WERI-Rb-1 (cell line): ENCODE measurements at regions not wholly inside any gene's neighbourhood (a gene's known extent, or its start where the extent isn't known, plus 50 kb on each side); places are given as distances from the start of the nearest gene placed in this dataset.

ENCODE experiments used
- DNase-seq: peaks from one replicate; pipeline ENCODE4 v3.0.0-alpha.2; 2020
- H3K27ac ChIP-seq: fragments of 250-450 bp; sonication (Bioruptor Pico); 2 replicates; pipeline ENCODE4 v1.5.1; 2020; ENCODE audit warnings: mild to moderate bottlenecking, moderate library complexity
- H3K27me3 ChIP-seq: fragments of 250-450 bp; sonication (Bioruptor Pico); 2 replicates; pipeline ENCODE4 v1.5.1; 2021; ENCODE audit warnings: mild to moderate bottlenecking, low read depth, moderate library complexity; ENCODE audit not compliant: insufficient read depth, severe bottlenecking
- H3K36me3 ChIP-seq: fragments of 250-450 bp; sonication (Bioruptor Pico); 2 replicates; pipeline ENCODE4 v1.5.1; 2020; ENCODE audit warnings: mild to moderate bottlenecking, moderate library complexity
- H3K4me3 ChIP-seq: 2 replicates; pipeline ENCODE4 v1.5.1; 2011; ENCODE audit warnings: low read depth, mild to moderate bottlenecking, control low read depth, low read length
- H3K9me3 ChIP-seq: fragments of 250-450 bp; sonication (Bioruptor Pico); 2 replicates; pipeline ENCODE4 v1.5.1; 2021; ENCODE audit warnings: mild to moderate bottlenecking, moderate library complexity; ENCODE audit not compliant: severe bottlenecking
- TF ChIP-seq, protein P1 (sequence below): IDR thresholded peaks from 2 replicates; pipeline ENCODE4 v1.5.1; 2011; ENCODE audit warnings: low read depth, mild to moderate bottlenecking, control low read depth, inconsistent platforms, low read length

DNA sequence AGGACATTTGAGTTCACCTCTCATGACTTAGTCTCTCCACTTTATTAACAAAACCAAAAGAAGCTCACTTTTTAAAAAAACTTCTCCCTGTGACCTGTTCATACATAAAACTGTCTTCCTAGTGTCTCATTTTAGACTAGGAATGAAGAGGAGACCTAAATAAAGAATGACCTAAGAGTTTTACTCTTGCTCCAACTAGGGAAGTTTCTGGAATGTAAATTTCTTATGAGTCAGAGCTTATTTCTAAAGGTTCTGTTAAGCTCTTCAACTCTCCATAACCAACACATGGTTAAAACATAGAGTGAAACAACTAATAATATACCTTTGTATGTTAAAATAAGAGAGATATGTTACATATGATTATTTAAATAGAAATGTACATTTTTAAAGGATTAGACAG lies 369.8 kb downstream of the EMP1 start:
- TF ChIP-seq, protein P1, sequence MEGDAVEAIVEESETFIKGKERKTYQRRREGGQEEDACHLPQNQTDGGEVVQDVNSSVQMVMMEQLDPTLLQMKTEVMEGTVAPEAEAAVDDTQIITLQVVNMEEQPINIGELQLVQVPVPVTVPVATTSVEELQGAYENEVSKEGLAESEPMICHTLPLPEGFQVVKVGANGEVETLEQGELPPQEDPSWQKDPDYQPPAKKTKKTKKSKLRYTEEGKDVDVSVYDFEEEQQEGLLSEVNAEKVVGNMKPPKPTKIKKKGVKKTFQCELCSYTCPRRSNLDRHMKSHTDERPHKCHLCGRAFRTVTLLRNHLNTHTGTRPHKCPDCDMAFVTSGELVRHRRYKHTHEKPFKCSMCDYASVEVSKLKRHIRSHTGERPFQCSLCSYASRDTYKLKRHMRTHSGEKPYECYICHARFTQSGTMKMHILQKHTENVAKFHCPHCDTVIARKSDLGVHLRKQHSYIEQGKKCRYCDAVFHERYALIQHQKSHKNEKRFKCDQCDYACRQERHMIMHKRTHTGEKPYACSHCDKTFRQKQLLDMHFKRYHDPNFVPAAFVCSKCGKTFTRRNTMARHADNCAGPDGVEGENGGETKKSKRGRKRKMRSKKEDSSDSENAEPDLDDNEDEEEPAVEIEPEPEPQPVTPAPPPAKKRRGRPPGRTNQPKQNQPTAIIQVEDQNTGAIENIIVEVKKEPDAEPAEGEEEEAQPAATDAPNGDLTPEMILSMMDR: no peak
- Histone ChIP-seq H3K27me3 (no peaks in the 10 kb centered on the region), H3K36me3 (no peaks in the 10 kb centered on the region), H3K27ac (no peak overlapping the region), H3K4me3 (no peak overlapping the region), H3K9me3 (no peaks in the 10 kb centered on the region)
- no peak for DNase-seq

DNA sequence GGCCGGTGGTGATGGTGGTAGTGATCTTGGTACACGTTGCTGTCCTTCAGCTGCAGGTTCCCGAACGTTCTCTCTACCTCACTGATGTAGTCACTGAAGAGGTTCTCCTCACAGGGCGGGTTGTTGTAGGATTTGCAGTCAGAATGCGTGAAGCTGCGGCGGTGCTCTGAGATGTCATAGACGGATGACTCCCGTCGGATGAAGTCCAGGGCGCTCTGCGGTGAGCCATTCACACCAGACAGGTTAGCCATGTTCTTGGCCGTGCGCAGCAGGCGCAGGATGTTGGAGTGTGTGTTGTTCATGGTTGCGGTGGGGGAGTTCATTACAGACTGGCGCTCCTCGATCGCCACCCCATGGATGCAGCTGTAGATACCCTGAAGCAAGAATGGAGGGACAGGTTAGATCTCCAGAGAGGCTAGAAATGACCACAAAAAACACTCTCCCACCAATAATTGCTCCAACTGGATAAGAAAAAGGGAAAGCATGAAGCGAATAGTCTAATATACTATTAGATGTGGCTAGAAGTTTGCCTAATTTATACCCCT lies 367.8 kb downstream of the EMP1 start:
- H3K4me3 ChIP-seq: no peak overlapping the region
- TF ChIP-seq, protein P1: no peak
- H3K27me3 ChIP-seq: no peaks in the 10 kb centered on the region
- no peak overlapping the region for H3K27ac ChIP-seq
- H3K36me3 ChIP-seq: no peaks in the 10 kb centered on the region
- DNase-seq: no peak
- no peaks in the 10 kb centered on the region for H3K9me3 ChIP-seq

DNA sequence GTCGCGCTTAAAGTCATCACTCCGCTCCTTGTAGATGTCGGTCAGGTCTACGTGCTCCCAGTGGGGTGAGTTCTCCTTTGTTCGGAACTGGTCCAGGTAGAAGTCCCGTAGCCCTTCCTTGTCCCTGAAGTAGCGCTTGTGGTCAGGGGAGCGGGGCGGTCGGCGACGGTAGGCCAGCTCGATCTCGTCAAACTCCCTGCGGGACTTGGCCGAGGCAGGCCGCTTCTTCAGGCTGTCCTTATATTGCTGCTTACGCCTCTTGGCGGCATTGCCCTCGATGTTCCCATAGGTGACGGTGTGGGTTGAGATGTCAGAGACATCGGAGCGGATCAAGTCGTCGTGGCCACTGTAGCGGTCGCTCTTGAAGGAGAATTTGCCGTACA lies 367.2 kb downstream of the EMP1 start:
- no peak overlapping the region for H3K4me3 ChIP-seq
- DNase-seq: no peak
- no peaks in the 10 kb centered on the region for H3K36me3 ChIP-seq
- no peaks in the 10 kb centered on the region for H3K27me3 ChIP-seq
- H3K27ac ChIP-seq: no peak overlapping the region
- TF ChIP-seq, protein P1: no peak
- H3K9me3 ChIP-seq: no peaks in the 10 kb centered on the region

DNA sequence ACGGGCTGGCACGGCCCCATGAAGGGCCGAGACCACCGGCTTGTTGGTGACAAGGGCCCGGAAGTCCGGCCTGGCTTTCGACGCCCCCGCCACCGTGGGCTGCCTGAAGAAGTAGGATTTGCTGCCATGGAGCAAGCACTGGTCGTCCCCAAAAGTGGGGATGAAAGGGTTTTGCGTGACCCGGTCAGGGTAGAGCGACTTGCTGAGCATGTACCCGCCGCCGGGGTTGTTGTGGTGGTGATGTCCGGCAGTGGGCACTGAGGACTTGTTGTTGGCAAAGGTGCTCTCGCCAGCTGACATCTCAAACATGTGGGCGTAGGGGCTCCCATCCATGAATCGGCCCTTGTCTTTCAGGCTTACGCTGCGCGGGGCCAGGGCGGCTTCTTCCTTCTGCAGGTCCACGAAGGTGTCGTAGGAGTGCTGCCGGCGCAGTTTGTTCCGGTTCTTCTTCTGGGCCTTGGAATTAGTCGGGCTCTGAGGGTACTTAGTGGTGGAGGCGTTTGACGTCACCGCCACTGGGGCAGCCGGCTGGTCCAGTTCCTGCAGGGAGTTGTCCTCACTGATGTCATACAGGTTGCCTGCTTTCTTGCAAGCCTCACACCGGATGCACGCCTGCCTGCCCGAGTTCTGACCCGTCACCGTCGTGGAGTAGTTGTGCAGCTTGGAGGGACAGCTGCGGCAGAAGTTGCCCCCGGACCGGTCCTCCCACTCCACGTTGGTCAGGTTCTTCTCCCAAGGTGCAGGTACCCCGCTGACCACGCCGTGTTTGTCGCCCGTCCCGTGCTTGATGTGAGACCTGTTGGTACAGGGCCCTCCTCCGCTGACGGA lies 366.6 kb downstream of the EMP1 start:
- H3K36me3 ChIP-seq: no peaks in the 10 kb centered on the region
- no peaks in the 10 kb centered on the region for H3K27me3 ChIP-seq
- no peak overlapping the region for H3K4me3 ChIP-seq
- no peak for DNase-seq
- no peak overlapping the region for H3K27ac ChIP-seq
- TF ChIP-seq, protein P1: no peak
- no peaks in the 10 kb centered on the region for H3K9me3 ChIP-seq

DNA sequence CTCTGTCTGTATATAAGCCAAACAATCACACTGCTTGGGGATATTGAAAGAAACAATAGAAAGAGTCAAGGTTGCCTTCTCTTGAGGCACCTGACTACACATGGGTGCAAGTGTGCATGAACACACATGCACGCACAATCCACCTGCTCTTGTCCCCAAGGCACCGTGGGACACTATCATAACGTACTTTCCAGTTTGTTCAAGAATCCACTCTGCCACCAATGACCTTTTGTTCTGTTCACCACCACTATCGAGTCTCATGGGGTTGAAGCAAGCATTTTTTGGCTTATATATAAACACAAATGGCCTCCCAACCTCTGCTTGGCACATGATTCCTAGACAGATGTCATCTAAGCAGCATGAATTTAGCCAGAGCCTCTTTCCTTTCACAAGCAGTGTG lies 365.4 kb downstream of the EMP1 start:
- no peak overlapping the region for H3K4me3 ChIP-seq

More for the DNA sequence above, 365.4 kb downstream of the EMP1 start:
- no peaks in the 10 kb centered on the region for H3K36me3 ChIP-seq
- no peaks in the 10 kb centered on the region for H3K9me3 ChIP-seq
- DNase-seq: no peak
- no peaks in the 10 kb centered on the region for H3K27me3 ChIP-seq
- TF ChIP-seq, protein P1: no peak
- no peak overlapping the region for H3K27ac ChIP-seq
